GM21723 (cell line): ENCODE measurements at regions not wholly inside any gene's neighbourhood (a gene's known extent, or its start where the extent isn't known, plus 50 kb on each side); places are given as distances from the start of the nearest gene placed in this dataset.

Experiments used
- ATAC-seq: cut with Tn5 transposase; IDR thresholded peaks from one replicate; pipeline ENCODE4 v1.9.1; 2021; ENCODE audit warnings: mild to moderate bottlenecking, moderate library complexity; ENCODE audit not compliant: unreplicated experiment

DNA sequence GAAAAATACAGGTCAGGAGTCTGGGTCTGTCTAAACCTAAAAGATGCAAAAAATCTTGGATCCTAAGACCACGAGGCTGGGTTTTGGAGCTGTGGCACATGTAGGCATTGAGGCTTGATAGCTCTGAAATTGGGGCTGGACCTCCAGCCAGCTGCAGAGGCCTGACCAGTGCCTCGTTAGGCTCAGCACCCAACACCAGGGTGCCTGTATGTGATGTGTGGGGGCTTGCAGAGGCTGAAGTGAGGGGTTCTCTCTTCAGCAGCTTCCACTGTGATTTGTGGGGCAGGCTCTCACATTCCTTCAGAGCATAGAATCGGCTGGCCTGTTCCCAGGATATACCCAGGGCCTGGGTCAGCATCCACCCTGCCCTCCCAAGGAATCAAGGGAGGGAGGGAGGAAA lies 247.8 kb downstream of the BUB3 start:
- ATAC-seq, result no peak

DNA sequence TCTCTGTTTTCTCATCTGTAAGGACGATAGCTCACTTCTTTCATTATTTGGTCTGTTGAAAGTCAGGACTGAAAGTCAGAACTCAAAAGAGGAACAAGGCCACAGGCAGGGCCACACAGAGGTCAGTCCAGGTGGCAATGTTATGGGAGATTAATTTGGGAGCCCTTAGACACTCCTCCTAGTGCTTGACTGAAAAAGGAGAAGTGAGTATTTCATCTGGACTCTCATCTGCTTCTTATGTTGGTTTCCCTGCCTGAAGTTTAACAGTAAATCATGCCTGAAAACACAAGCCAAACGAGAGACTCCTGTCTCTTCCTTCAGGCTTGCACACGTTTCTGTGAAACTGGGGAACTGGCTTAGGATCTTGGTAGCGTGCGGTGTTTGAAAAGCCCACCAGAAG lies 248.5 kb downstream of the BUB3 start:
- ATAC-seq, result peak; percentile 76

- no peak for ATAC-seq
These were observed 250.2 kb downstream of the BUB3 start for GRCh38 chr10:123404357-123404756.

DNA sequence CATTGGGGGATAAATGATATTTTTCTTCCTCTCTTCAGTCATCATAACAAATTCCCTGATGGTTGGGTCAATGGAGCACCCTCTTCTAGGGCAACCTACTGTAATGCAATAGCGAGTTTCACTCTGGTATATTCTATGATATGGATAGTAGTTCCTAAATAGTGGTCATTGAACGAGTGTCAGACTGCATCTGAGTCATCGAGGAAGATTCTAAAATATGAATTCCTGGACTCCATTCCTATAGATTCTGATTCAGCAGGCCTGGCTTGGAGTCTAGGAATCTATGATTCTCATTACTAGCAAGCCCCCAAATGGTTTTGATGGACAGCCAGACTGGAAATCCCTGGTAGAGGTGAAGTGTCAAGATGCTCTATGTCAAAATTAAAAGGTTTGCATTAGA lies 254.5 kb downstream of the BUB3 start:
- no peak for ATAC-seq

GRCh38 chr10:123409426-123409825 lies 255.2 kb downstream of the BUB3 start:
- no peak for ATAC-seq

DNA sequence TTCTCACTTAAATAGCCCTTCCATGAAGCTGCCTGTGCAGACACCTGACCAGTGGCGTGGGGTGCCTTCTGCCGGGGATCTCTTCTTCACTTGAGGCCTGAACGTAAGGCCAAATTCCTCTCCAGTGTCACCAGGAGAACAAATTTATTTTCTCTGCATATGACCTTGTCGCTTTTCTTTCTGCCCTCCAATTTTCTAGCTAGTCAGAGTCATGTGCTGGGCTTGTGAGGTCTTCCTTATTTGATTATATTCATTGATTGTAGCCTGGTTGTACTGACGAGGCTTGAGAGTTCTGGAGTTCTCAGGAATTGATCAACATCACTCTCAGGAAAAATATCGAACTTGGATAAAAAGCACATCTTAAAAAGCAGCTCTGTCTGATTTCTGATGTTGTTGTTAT lies 255.7 kb downstream of the BUB3 start:
- ATAC-seq, result no peak

GRCh38 chr10:123413353-123413752 lies 252.8 kb upstream of the GPR26 start:
- no peak for ATAC-seq

- no peak for ATAC-seq
These were observed 250.6 kb upstream of the GPR26 start for GRCh38 chr10:123415523-123415922.

DNA sequence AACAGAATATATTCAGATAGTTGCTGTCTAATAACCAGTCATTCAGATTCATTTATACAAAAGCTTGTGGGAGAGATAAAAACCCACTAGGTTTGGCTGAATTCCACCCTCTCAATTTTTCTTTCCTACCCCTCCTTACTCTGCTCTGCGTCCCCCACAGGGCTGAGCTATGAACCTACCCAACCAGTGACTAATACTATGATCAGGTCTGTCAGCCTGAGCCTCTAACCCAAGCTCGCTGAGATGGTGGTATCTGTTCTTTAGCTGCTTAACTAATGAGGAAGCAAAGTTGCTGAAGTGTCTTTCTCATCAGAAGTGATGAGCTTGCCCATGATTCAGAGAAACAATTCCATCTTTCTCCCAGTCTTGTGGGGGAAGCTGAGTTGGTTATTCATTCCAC lies 248.7 kb upstream of the GPR26 start:
- ATAC-seq, result no peak

DNA sequence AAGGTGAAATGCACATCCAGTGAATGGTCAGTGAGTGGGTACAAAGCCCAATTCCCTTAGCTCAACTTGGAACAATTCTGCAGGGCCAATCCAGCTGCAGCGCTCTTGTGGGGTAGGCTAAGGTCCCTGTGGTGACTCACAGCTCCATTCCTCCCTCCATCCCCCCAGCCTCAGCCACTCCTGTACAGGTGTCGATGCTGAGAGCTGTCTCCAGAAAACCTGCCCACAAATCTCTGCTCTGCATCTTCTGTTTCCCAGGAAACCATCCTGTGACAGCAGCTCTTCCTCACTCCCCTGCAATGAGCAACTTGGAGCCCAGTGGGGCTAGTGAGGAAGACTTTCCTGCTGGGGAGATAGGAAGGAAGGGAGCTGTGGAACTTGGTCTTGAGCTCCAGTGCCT lies 244.7 kb upstream of the GPR26 start:
- no peak for ATAC-seq

GRCh38 chr10:123422261-123422660 lies 243.9 kb upstream of the GPR26 start:
- no peak for ATAC-seq

GRCh38 chr10:123424537-123424936 lies 241.6 kb upstream of the GPR26 start:
- ATAC-seq, result no peak

GRCh38 chr10:123425680-123426079 lies 240.5 kb upstream of the GPR26 start:
- no peak for ATAC-seq

DNA sequence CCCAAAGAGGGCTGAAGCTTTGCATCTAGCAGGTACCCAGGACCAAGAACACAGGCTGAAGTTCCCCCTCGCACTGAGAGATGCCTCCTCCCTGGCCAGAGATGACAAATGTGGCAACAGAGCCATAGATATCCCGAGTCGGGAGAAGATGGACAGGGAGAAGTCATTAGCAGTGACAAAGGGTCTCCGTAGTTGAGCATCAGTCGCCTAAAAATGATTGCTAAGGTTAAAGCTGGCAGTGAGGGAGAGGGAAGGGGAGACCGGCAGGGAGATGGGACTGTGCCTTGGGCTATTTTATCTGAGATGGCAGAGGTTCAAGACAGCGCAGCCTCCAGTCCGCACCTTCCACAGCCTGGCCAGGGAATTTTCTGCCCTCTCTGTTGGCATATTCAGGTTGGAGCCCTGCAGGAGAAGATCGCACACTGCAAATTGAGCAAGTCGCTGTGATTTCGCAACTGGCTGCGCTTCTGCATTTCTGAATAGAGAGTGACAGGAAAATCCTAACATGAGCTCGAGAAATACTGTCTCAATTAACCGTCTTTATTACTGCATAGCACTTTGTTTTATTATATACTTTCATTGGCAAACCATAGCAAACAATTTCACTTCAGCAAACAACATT lies 238.9 kb upstream of the GPR26 start:
- no peak for ATAC-seq

DNA sequence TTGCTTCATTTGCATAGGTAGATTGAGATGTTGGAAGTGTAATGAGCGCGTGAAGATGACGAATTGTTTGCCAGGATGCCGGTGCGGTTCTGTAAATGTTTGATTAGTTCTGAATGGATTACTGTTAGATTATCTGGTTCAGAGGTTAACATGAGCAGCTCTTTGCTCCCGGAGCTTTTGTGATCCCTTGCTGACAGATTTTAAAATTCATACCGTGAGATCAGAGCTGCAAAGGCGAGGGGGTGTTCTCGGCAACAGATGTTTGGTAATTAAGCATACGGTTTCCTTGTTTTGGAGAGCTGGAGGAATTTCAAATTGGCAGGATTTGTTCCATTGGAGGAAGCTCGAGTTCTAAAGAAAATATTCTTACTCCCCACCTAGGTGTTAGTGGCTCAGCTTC lies 237.8 kb upstream of the GPR26 start:
- ATAC-seq, result no peak

DNA sequence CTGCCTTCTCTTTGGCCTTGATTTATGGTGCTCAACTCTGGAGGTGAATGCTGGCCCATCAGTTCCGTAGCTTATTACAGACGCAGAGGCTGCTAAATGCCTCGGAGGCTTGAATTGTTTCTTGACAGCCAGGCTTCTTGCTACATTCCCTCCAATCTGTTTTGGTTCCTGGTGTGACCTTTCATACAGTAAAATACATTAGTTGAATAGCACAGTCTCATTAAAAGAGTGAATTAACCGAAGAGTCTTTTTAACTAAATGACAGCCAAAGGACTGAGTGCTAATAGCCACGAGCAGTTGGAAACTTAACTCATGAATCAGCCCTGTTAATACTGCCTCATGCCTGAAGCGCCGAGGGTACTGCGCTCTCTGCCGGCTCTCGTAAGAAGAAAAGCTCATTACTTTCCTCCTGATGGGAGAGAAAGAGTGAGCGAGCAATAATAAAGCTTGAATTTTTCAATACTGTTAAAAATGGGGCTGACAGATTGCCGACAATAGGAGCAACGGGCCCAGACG lies 236.4 kb upstream of the GPR26 start:
- ATAC-seq, result no peak

GRCh38 chr10:123433539-123433938 lies 232.6 kb upstream of the GPR26 start:
- ATAC-seq, result no peak

GRCh38 chr10:123434435-123435039 lies 231.6 kb upstream of the GPR26 start:
- no peak for ATAC-seq

- ATAC-seq, result peak; percentile 99
These were observed 223.3 kb upstream of the GPR26 start for GRCh38 chr10:123442901-123443300.

- no peak for ATAC-seq
These were observed 222.2 kb upstream of the GPR26 start for GRCh38 chr10:123443924-123444323.

GRCh38 chr10:123445261-123445775 lies 220.8 kb upstream of the GPR26 start:
- ATAC-seq, result no peak

- ATAC-seq, result no peak
These were observed 219.6 kb upstream of the GPR26 start for GRCh38 chr10:123446449-123447156.
